Omental fat pad (tissue), 3 donors: ENCODE measurements at regions not wholly inside any gene's neighbourhood (a gene's known extent, or its start where the extent isn't known, plus 50 kb on each side); places are given as distances from the start of the nearest gene placed in this dataset.

Source experiments
- ATAC-seq: fragments of 150-250 bp; one replicate; pipeline ENCODE4 v1.9.1; 2016; ENCODE audit warnings: mild to moderate bottlenecking, moderate library complexity; ENCODE audit not compliant: low FRiP score
- DNase-seq: peaks from one replicate; pipeline ENCODE4 v3.0.0-alpha.2; 2019; ENCODE audit warnings: low spot score
- TF ChIP-seq, protein P1 (sequence below), 3 donors: fragments of 450-650 bp; IDR thresholded peaks; one replicate each; pipeline ENCODE4 v1.5.1; 2016 to 2017; ENCODE audit warnings: antibody characterized with exemption in 3 of 3, mild to moderate bottlenecking in 3 of 3, moderate library complexity in 2 of 3

DNA sequence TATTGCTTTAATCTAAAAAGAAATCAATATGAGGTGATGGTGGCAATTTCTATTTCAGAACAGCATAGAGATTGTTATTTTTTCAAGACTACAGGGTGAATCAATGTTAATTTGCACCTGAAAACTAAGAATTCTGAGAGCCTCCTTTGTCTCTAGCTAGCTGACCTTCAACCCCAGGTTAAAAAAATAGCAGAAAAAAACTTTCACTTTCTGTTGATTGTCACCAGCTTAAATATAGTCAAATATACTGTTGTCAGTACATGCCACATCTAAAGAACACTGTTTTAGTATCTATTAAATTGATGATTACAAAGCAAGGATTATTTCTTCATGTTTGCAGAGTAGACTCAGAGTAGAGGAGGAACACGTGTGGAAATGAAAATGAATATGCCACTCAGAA lies 1371.4 kb downstream of the MAT2B start:
- TF ChIP-seq, protein P1, sequence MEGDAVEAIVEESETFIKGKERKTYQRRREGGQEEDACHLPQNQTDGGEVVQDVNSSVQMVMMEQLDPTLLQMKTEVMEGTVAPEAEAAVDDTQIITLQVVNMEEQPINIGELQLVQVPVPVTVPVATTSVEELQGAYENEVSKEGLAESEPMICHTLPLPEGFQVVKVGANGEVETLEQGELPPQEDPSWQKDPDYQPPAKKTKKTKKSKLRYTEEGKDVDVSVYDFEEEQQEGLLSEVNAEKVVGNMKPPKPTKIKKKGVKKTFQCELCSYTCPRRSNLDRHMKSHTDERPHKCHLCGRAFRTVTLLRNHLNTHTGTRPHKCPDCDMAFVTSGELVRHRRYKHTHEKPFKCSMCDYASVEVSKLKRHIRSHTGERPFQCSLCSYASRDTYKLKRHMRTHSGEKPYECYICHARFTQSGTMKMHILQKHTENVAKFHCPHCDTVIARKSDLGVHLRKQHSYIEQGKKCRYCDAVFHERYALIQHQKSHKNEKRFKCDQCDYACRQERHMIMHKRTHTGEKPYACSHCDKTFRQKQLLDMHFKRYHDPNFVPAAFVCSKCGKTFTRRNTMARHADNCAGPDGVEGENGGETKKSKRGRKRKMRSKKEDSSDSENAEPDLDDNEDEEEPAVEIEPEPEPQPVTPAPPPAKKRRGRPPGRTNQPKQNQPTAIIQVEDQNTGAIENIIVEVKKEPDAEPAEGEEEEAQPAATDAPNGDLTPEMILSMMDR (IDR thresholded peaks at IDR 0.05) = no peak
- no peak for DNase-seq
- ATAC-seq = no peak

DNA sequence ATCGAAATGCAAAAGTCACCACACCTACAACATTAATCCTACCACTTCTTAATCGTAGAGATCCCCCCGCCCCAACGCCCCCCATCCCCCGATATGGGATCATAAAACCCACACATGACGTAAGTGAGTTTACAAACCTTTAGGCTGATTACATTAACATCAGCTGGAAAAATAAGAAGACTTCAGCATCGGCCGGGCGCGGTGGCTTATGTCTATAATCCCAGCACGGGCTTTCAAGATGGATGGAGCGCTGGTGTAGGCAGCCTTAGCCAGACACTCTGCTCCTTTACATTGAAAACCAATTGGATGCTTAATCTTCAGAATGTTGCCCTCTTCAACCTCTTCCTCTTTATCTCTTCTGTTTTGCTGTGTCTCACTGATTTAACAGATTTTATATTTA lies 1376.0 kb downstream of the MAT2B start:
- TF ChIP-seq, protein P1 (IDR thresholded peaks at IDR 0.05) = no peak
- DNase-seq (no peak), ATAC-seq (no peak)

DNA sequence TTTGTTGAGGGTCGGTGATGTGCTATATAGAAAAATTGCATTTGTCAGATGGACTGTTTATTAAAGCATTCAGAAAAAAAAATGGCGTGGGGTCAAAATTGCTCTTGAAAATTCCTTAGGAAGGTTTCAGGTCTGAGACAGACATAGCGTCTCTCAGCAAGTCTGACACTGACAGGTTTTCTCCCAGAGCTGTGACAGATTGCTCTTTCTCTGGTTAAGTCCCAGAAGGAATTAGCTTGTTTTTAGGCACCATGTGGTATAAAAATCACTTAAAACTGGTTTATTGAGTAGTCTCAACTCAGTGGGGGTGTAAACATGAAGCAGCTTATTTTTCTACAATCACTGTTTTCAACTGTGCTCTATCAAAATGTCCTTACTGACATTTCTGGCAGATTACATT lies 1379.8 kb downstream of the MAT2B start:
- TF ChIP-seq, protein P1 (IDR thresholded peaks at IDR 0.05) = no peak
- ATAC-seq (no peak), DNase-seq (no peak)

DNA sequence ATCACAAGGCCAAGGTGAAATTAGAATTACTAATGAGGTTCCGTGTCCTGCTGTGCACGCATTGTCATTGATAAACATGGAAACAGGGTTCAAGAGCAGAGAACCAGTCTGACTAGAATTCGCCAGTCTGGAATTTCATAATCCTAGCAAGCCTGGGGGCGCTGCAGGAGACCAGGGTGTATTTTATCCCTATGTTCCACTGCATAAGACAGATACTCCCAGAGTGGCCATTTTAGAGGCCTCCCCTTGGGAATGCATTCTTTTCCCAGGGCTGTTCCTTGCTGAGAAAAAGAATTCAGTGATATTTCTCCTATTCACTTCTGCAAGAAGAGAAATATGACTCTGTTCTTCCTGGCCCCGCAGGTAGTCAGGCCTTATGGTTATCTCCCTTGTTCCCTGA lies 1387.7 kb downstream of the MAT2B start:
- TF ChIP-seq, protein P1 (IDR thresholded peaks at IDR 0.05) = no peak
- ATAC-seq (no peak), DNase-seq (no peak)

DNA sequence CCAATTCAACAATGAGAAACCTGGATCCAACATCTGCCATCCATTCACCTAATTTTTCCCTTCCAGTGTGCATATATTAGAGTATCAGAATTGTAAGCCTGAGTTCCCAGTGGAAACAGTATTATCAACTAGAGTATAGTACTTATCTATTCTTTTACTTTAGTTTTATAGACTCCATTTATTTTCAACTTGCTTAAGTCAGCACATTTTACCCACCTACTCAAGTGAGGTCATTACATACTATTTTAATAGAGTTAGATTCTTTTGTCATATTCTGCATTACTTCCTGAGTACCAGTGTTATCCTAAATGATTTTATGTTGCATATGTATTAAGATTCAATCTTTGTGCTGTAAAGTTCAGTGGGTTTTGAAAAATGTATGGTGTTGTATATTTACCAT lies 1393.3 kb downstream of the MAT2B start:
- ATAC-seq (no peak), DNase-seq (no peak)
- TF ChIP-seq, protein P1 (IDR thresholded peaks at IDR 0.05) = no peak

DNA sequence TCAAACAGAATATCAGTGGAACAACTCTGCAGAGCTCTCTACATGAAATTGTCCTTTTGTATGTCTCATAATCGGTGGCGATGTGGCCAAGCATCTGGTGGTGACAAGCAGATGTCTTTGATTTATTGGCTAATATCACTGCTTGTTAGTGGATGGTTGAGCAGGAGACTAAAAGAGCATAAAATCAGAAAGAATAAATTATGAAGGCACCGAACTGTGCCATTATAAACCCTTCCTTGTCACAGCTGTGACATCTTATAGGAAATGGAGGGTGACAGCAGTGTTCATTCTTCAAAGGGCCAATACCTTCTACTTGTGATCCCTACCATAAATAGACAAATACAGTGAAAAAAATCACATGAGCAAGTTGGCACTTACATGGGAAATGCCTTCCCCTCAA lies 1404.3 kb downstream of the MAT2B start:
- TF ChIP-seq, protein P1 (IDR thresholded peaks at IDR 0.05) = no peak
- DNase-seq = no peak
- ATAC-seq = no peak

DNA sequence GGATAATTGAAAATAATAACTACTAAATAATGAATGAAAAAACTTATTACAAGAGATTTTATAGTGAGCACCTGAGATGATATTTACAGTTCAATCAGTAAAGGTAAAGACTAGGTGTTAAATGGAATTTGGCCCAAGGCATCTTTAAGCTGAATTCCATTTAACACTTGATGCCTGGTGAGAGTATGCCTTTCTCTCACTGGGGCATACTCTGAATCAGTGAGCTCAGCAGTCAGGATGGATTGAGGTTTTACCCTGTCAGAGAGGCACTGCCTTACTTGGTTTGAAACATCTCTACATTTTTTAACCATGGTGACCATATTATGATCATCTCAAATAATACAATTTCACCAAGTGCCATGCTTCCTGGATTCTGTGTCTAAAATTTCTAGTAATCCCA lies 1416.3 kb downstream of the MAT2B start:
- TF ChIP-seq, protein P1 (IDR thresholded peaks at IDR 0.05) = no peak

More for the DNA sequence above, 1416.3 kb downstream of the MAT2B start:
- no peak for ATAC-seq
- DNase-seq = no peak
